ENCODE measurements at regions not wholly inside any gene's neighbourhood (a gene's known extent, or its start where the extent isn't known, plus 50 kb on each side); places are given as distances from the start of the nearest gene placed in this dataset.
A peak's percentile ranks its signal among the peaks of the same experiment; 100 is the strongest.

GRCh38 chr5:74978345-74978744, 74.0 kb downstream of the GCNT4 start:
- H4K8ac ChIP-seq (ENCODE audit: low read depth, low read length): no peak overlapping the region
- no peak for DNase-seq (ENCODE audit: low spot score)
- no peak overlapping the region for H2BK12ac ChIP-seq (ENCODE audit: low read length)
- no CpG with 5 or more reads among the region's 1 CpG for WGBS, 2 donors (ENCODE audit: extremely low coverage in 2 of 2, insufficient read length in 2 of 2, insufficient replicate concordance in 1 of 2)
- no peaks in the 10 kb centered on the region for H3K9me3 ChIP-seq (replicated peaks in 1 of 2; ENCODE audit: control insufficient read depth in 2 of 2, insufficient read depth in 1 of 2, low read depth in 1 of 2, low read length in 2 of 2)
- H3K79me1 ChIP-seq (ENCODE audit: low read depth, low read length): no peaks in the 10 kb centered on the region
- H2BK15ac ChIP-seq (ENCODE audit: low read length): no peak overlapping the region
- H3K18ac ChIP-seq (ENCODE audit: low read length): no peak overlapping the region
- H3K4me2 ChIP-seq (ENCODE audit: insufficient read depth, low read length, poor library complexity, severe bottlenecking): no peak overlapping the region
- H2AFZ ChIP-seq (ENCODE audit: low read length): peak overlapping the region; percentile 73
- no peak overlapping the region for H3K9ac ChIP-seq (ENCODE audit: low read depth, low read length, poor library complexity)
- H3K14ac ChIP-seq (ENCODE audit: low read length): no peak overlapping the region
- no peak overlapping the region for H3K23ac ChIP-seq (ENCODE audit: low read depth, low read length, poor library complexity)
- H3K36me3 ChIP-seq (replicated peaks in 1 of 2; ENCODE audit: control insufficient read depth in 2 of 2, insufficient read depth in 2 of 2, low read length in 2 of 2): no peaks in the 10 kb centered on the region
- H3K4ac ChIP-seq (ENCODE audit: low read length): no peak overlapping the region
- H3K27ac ChIP-seq (replicated peaks; ENCODE audit: low read length): no peak overlapping the region
- no peak overlapping the region for H2AK5ac ChIP-seq (ENCODE audit: low read depth, low read length)
- no peak overlapping the region for H4K91ac ChIP-seq (ENCODE audit: low read depth, low read length, poor library complexity)
- no peak overlapping the region for H2BK5ac ChIP-seq (ENCODE audit: low read length)
- H3K4me1 ChIP-seq (ENCODE audit: control insufficient read depth in 2 of 2, insufficient read depth in 1 of 2, low read depth in 1 of 2, low read length in 2 of 2): peaks cover 0 to 4% of the 10 kb centered on the region in 2 donors
- no peak overlapping the region for H3K4me3 ChIP-seq (ENCODE audit: low read length in 2 of 2)
- no peaks in the 10 kb centered on the region for H3K27me3 ChIP-seq (ENCODE audit: control insufficient read depth in 3 of 3, insufficient read depth in 3 of 3, low read depth in 1 of 3, low read length in 3 of 3)
- no peak overlapping the region for H2BK120ac ChIP-seq (ENCODE audit: low read depth, low read length)

- Histone ChIP-seq H2BK120ac (ENCODE audit: low read depth, low read length) (no peak overlapping the region), H3K14ac (ENCODE audit: low read length) (no peak overlapping the region), H3K23ac (ENCODE audit: low read depth, low read length, poor library complexity) (no peak overlapping the region), H2AK5ac (ENCODE audit: low read depth, low read length) (no peak overlapping the region), H3K9ac (ENCODE audit: low read depth, low read length, poor library complexity) (no peak overlapping the region), H2BK15ac (ENCODE audit: low read length) (no peak overlapping the region), H3K9me3 (replicated peaks in 1 of 2; ENCODE audit: control insufficient read depth in 2 of 2, insufficient read depth in 1 of 2, low read depth in 1 of 2, low read length in 2 of 2) (no peaks in the 10 kb centered on the region), H2AFZ (ENCODE audit: low read length) (no peak overlapping the region), H3K27me3 (ENCODE audit: control insufficient read depth in 3 of 3, insufficient read depth in 3 of 3, low read depth in 1 of 3, low read length in 3 of 3) (no peaks in the 10 kb centered on the region), H2BK12ac (ENCODE audit: low read length) (no peak overlapping the region), H4K91ac (ENCODE audit: low read depth, low read length, poor library complexity) (no peak overlapping the region), H4K8ac (ENCODE audit: low read depth, low read length) (no peak overlapping the region), H3K27ac (replicated peaks; ENCODE audit: low read length) (no peak overlapping the region), H3K18ac (ENCODE audit: low read length) (no peak overlapping the region), H3K4me2 (ENCODE audit: insufficient read depth, low read length, poor library complexity, severe bottlenecking) (no peak overlapping the region), H3K36me3 (replicated peaks in 1 of 2; ENCODE audit: control insufficient read depth in 2 of 2, insufficient read depth in 2 of 2, low read length in 2 of 2) (no peaks in the 10 kb centered on the region), H2BK5ac (ENCODE audit: low read length) (no peak overlapping the region), H3K79me1 (ENCODE audit: low read depth, low read length) (no peaks in the 10 kb centered on the region), H3K4me3 (ENCODE audit: low read length in 2 of 2) (no peak overlapping the region), H3K4ac (ENCODE audit: low read length) (no peak overlapping the region), H3K4me1 (ENCODE audit: control insufficient read depth in 2 of 2, insufficient read depth in 1 of 2, low read depth in 1 of 2, low read length in 2 of 2) (peaks cover 0 to 4% of the 10 kb centered on the region in 2 donors)
- DNase-seq (ENCODE audit: low spot score): no peak
- WGBS, 2 donors (ENCODE audit: extremely low coverage in 2 of 2, insufficient read length in 2 of 2, insufficient replicate concordance in 1 of 2): no CpG with 5 or more reads among the region's 6 CpGs
These were observed 74.9 kb downstream of the GCNT4 start for GRCh38 chr5:74977471-74977870.

- Histone ChIP-seq H2AFZ (ENCODE audit: low read length) (no peak overlapping the region), H3K4me3 (ENCODE audit: low read length in 2 of 2) (no peak overlapping the region), H3K27ac (replicated peaks; ENCODE audit: low read length) (no peak overlapping the region), H4K91ac (ENCODE audit: low read depth, low read length, poor library complexity) (no peak overlapping the region), H3K4me2 (ENCODE audit: insufficient read depth, low read length, poor library complexity, severe bottlenecking) (no peak overlapping the region), H3K9me3 (replicated peaks in 1 of 2; ENCODE audit: control insufficient read depth in 2 of 2, insufficient read depth in 1 of 2, low read depth in 1 of 2, low read length in 2 of 2) (no peaks in the 10 kb centered on the region), H4K8ac (ENCODE audit: low read depth, low read length) (no peak overlapping the region), H3K23ac (ENCODE audit: low read depth, low read length, poor library complexity) (no peak overlapping the region), H3K4me1 (ENCODE audit: control insufficient read depth in 2 of 2, insufficient read depth in 1 of 2, low read depth in 1 of 2, low read length in 2 of 2) (peaks cover 0 to 4% of the 10 kb centered on the region in 2 donors), H2BK15ac (ENCODE audit: low read length) (no peak overlapping the region), H2BK12ac (ENCODE audit: low read length) (no peak overlapping the region), H3K14ac (ENCODE audit: low read length) (no peak overlapping the region), H3K18ac (ENCODE audit: low read length) (no peak overlapping the region), H2BK120ac (ENCODE audit: low read depth, low read length) (no peak overlapping the region), H3K4ac (ENCODE audit: low read length) (no peak overlapping the region), H3K27me3 (ENCODE audit: control insufficient read depth in 3 of 3, insufficient read depth in 3 of 3, low read depth in 1 of 3, low read length in 3 of 3) (no peaks in the 10 kb centered on the region), H3K79me1 (ENCODE audit: low read depth, low read length) (no peaks in the 10 kb centered on the region), H2BK5ac (ENCODE audit: low read length) (no peak overlapping the region), H2AK5ac (ENCODE audit: low read depth, low read length) (no peak overlapping the region), H3K9ac (ENCODE audit: low read depth, low read length, poor library complexity) (no peak overlapping the region), H3K36me3 (replicated peaks in 1 of 2; ENCODE audit: control insufficient read depth in 2 of 2, insufficient read depth in 2 of 2, low read length in 2 of 2) (no peaks in the 10 kb centered on the region)
- no CpG with 5 or more reads among the region's 3 CpGs for WGBS, 2 donors (ENCODE audit: extremely low coverage in 2 of 2, insufficient read length in 2 of 2, insufficient replicate concordance in 1 of 2)
- DNase-seq (ENCODE audit: low spot score): no peak
These were observed 75.7 kb downstream of the GCNT4 start for GRCh38 chr5:74976651-74977050.

GRCh38 chr5:74975582-74975981, 76.8 kb downstream of the GCNT4 start:
- Histone ChIP-seq H3K79me1 (ENCODE audit: low read depth, low read length) (no peaks in the 10 kb centered on the region), H2BK12ac (ENCODE audit: low read length) (no peak overlapping the region), H3K4me2 (ENCODE audit: insufficient read depth, low read length, poor library complexity, severe bottlenecking) (no peak overlapping the region), H3K27me3 (ENCODE audit: control insufficient read depth in 3 of 3, insufficient read depth in 3 of 3, low read depth in 1 of 3, low read length in 3 of 3) (no peaks in the 10 kb centered on the region), H3K23ac (ENCODE audit: low read depth, low read length, poor library complexity) (no peak overlapping the region), H3K36me3 (replicated peaks in 1 of 2; ENCODE audit: control insufficient read depth in 2 of 2, insufficient read depth in 2 of 2, low read length in 2 of 2) (no peaks in the 10 kb centered on the region), H2BK120ac (ENCODE audit: low read depth, low read length) (no peak overlapping the region), H3K9ac (ENCODE audit: low read depth, low read length, poor library complexity) (no peak overlapping the region), H2AFZ (ENCODE audit: low read length) (no peak overlapping the region), H4K8ac (ENCODE audit: low read depth, low read length) (no peak overlapping the region), H3K14ac (ENCODE audit: low read length) (no peak overlapping the region), H3K27ac (replicated peaks; ENCODE audit: low read length) (no peak overlapping the region), H2BK5ac (ENCODE audit: low read length) (no peak overlapping the region), H3K4me1 (ENCODE audit: control insufficient read depth in 2 of 2, insufficient read depth in 1 of 2, low read depth in 1 of 2, low read length in 2 of 2) (peaks cover 0 to 4% of the 10 kb centered on the region in 2 donors), H2BK15ac (ENCODE audit: low read length) (no peak overlapping the region), H3K18ac (ENCODE audit: low read length) (no peak overlapping the region), H4K91ac (ENCODE audit: low read depth, low read length, poor library complexity) (no peak overlapping the region), H3K4me3 (ENCODE audit: low read length in 2 of 2) (no peak overlapping the region), H2AK5ac (ENCODE audit: low read depth, low read length) (no peak overlapping the region), H3K9me3 (replicated peaks in 1 of 2; ENCODE audit: control insufficient read depth in 2 of 2, insufficient read depth in 1 of 2, low read depth in 1 of 2, low read length in 2 of 2) (no peaks in the 10 kb centered on the region), H3K4ac (ENCODE audit: low read length) (no peak overlapping the region)
- no CpG with 5 or more reads among the region's 3 CpGs for WGBS, 2 donors (ENCODE audit: extremely low coverage in 2 of 2, insufficient read length in 2 of 2, insufficient replicate concordance in 1 of 2)
- DNase-seq (ENCODE audit: low spot score): no peak

Data from neuronal stem cell (in vitro differentiated cells).